Natural killer cell (primary cell): ENCODE measurements at regions not wholly inside any gene's neighbourhood (a gene's known extent, or its start where the extent isn't known, plus 50 kb on each side); places are given as distances from the start of the nearest gene placed in this dataset.

Source experiments
- ATAC-seq, 3 donors: fragments of 150-1000 bp in 2 of 3; fragments of 200-7000 bp in 1 of 3; cut with Tn5 transposase; 1 replicate in 1 of 3; 2 replicates in 2 of 3; pipeline ENCODE4 v1.10.0; 2021; ENCODE audit warnings: mild to moderate bottlenecking in 2 of 3, moderate library complexity in 2 of 3
- DNase-seq, 2 donors: peaks; one replicate each; pipeline versions ENCODE4 v3.0.0 to v3.0.0-alpha.2; 2013 to 2021; ENCODE audit warnings: mixed read lengths in 1 of 2
- H3K27ac ChIP-seq: one replicate; pipeline ENCODE4 v1.5.1; 2013; ENCODE audit warnings: mild to moderate bottlenecking, low read length
- H3K27me3 ChIP-seq: one replicate; pipeline ENCODE4 v1.6.1; 2013; ENCODE audit warnings: low read length; ENCODE audit not compliant: control insufficient read depth, insufficient read depth
- H3K36me3 ChIP-seq: one replicate; pipeline ENCODE4 v1.6.1; 2013; ENCODE audit warnings: low read length; ENCODE audit not compliant: control insufficient read depth, insufficient read depth
- H3K4me1 ChIP-seq: one replicate; pipeline ENCODE4 v1.6.1; 2013; ENCODE audit warnings: low read length; ENCODE audit not compliant: control insufficient read depth, insufficient read depth
- H3K4me3 ChIP-seq: one replicate; pipeline ENCODE4 v1.5.1; 2013; ENCODE audit warnings: low read length
- H3K9me3 ChIP-seq: one replicate; pipeline ENCODE4 v1.6.1; 2013; ENCODE audit warnings: low read length; ENCODE audit not compliant: control insufficient read depth, insufficient read depth
- H3K27ac Mint-ChIP-seq, 2 donors: one replicate each; pipeline ENCODE4 v1.8.0; 2022; ENCODE audit warnings: mild to moderate bottlenecking in 2 of 2, mixed read lengths in 2 of 2, moderate library complexity in 1 of 2
- H3K27me3 Mint-ChIP-seq, 2 donors: one replicate each; pipeline ENCODE4 v1.8.0; 2022; ENCODE audit warnings: low read depth in 2 of 2, mixed read lengths in 2 of 2
- H3K36me3 Mint-ChIP-seq: one replicate; pipeline ENCODE4 v1.8.0; 2022; ENCODE audit warnings: mixed read lengths
- H3K4me1 Mint-ChIP-seq, 2 donors: one replicate each; pipeline ENCODE4 v1.8.0; 2022; ENCODE audit warnings: mixed read lengths in 2 of 2
- H3K4me3 Mint-ChIP-seq: one replicate; pipeline ENCODE4 v1.8.0; 2022; ENCODE audit warnings: mild to moderate bottlenecking, moderate library complexity, mixed read lengths
- H3K9me3 Mint-ChIP-seq, 2 donors: one replicate each; pipeline ENCODE4 v1.8.0; 2022; ENCODE audit warnings: mixed read lengths in 2 of 2
- WGBS: methylation state at CpG from one replicate; pipeline ENCODE4 v1.1.7; 2013; ENCODE audit warnings: missing lambda C conversion rate; ENCODE audit not compliant: insufficient coverage; 5-methylcytosine and 5-hydroxymethylcytosine counted together
- intact Hi-C: fragments of 100-400 bp; cut with micrococcal nuclease; formaldehyde crosslinking; loops from one replicate; pipeline ENCODE4 v1.14.2; 2022
- TF ChIP-seq, protein P1 (sequence below): fragments of 200-600 bp; IDR thresholded peaks from one replicate; pipeline ENCODE4 v1.8.0; 2022; ENCODE audit warnings: antibody characterized with exemption

DNA sequence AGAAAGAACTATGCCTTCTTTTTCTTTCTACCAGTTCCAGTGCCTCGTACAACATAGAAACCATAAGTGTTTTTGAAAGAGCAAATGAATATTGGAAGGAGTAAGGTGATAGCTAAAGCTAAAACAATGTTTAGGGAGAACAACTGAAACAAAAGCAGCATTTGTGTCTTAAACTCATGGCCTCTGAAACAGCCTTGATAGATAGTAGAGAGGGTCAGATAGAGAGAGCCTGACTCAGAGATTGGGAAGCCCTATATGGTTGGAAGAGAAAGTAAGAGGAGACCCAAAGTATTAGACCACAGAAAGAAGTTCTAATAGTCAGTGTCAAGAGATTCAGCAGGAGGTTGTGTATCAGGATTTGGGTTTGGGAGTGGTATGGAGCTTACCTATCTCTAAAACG lies 79.6 kb upstream of the IFNG-AS1 start:
- H3K27me3 ChIP-seq = peaks cover 2% of the 10 kb centered on the region
- no peaks in the 10 kb centered on the region for H3K36me3 ChIP-seq
- no peaks in the 10 kb centered on the region for H3K9me3 ChIP-seq
- H3K4me3 ChIP-seq = no peak overlapping the region
- WGBS = 75% methylated on average over 2 of the region's 2 CpGs
- ATAC-seq (no peak), DNase-seq (no peak)
- no peak overlapping the region for H3K4me3 Mint-ChIP-seq
- TF ChIP-seq, protein P1, sequence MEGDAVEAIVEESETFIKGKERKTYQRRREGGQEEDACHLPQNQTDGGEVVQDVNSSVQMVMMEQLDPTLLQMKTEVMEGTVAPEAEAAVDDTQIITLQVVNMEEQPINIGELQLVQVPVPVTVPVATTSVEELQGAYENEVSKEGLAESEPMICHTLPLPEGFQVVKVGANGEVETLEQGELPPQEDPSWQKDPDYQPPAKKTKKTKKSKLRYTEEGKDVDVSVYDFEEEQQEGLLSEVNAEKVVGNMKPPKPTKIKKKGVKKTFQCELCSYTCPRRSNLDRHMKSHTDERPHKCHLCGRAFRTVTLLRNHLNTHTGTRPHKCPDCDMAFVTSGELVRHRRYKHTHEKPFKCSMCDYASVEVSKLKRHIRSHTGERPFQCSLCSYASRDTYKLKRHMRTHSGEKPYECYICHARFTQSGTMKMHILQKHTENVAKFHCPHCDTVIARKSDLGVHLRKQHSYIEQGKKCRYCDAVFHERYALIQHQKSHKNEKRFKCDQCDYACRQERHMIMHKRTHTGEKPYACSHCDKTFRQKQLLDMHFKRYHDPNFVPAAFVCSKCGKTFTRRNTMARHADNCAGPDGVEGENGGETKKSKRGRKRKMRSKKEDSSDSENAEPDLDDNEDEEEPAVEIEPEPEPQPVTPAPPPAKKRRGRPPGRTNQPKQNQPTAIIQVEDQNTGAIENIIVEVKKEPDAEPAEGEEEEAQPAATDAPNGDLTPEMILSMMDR = no peak
- H3K27ac ChIP-seq = no peak overlapping the region
- peaks cover 21 to 48% of the 10 kb centered on the region in 2 donors for H3K27me3 Mint-ChIP-seq
- H3K36me3 Mint-ChIP-seq = peaks cover 7% of the 10 kb centered on the region
- peaks cover 0 to 2% of the 10 kb centered on the region in 2 donors for H3K9me3 Mint-ChIP-seq
- no peaks in the 10 kb centered on the region for H3K4me1 ChIP-seq
- intact Hi-C loops = no loop called here
- no peak overlapping the region for H3K27ac Mint-ChIP-seq
- H3K4me1 Mint-ChIP-seq = no peaks in the 10 kb centered on the region

DNA sequence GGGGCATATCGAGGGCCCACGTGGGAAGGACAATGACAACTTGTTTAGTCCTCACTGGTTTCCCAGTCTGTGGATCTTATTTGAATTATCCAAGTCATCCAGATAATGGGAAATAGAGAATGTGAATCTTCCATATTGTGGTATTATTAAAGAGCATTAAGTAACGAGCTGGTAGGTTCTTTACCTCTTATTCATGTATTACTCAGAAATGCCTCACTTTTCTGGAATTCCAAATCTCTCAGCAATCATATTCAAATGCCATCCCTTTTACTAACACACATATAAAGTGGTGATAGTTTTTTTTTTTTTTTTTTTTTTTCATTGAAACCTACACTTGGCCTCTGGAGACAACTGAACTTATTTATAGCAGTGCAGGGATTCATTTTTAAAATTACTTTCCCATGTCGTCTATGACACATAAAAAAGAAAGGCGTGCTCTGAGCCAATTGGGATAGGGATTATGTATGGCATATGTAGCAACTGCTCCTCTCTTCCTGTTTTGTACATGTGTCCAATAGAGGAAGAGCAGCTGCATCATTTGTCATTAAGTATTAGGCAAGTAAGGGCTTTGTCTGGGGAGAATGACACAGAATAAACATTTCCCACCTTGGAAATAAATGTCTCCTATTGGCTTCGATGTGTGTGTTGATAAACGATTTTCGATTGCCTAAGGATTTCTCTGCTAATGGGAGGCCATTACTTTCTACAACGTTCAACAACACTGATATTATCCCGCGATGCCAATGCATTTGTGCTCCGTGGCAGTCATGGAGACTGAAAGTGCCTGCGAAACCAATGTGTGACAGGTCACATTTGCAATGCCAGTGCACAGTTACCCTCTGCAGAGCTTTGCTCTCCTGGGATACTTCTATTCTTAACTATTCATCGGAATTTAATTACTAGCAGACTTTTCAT lies 78.6 kb upstream of the IFNG-AS1 start:
- H3K4me1 Mint-ChIP-seq = no peaks in the 10 kb centered on the region
- peaks cover 21 to 48% of the 10 kb centered on the region in 2 donors for H3K27me3 Mint-ChIP-seq
- no peak overlapping the region for H3K4me3 Mint-ChIP-seq
- no peaks in the 10 kb centered on the region for H3K4me1 ChIP-seq
- peaks cover 7% of the 10 kb centered on the region for H3K36me3 Mint-ChIP-seq
- H3K27ac Mint-ChIP-seq = no peak overlapping the region
- no peak overlapping the region for H3K27ac ChIP-seq
- ATAC-seq (no peak), DNase-seq (no peak)
- no peak overlapping the region for H3K4me3 ChIP-seq
- WGBS = 84% methylated on average over 13 of the region's 14 CpGs
- H3K36me3 ChIP-seq = no peaks in the 10 kb centered on the region
- no peaks in the 10 kb centered on the region for H3K9me3 ChIP-seq
- H3K9me3 Mint-ChIP-seq = peaks cover 0 to 2% of the 10 kb centered on the region in 2 donors
- intact Hi-C loops = no loop called here
- TF ChIP-seq, protein P1 = no peak
- H3K27me3 ChIP-seq = peaks cover 2% of the 10 kb centered on the region

DNA sequence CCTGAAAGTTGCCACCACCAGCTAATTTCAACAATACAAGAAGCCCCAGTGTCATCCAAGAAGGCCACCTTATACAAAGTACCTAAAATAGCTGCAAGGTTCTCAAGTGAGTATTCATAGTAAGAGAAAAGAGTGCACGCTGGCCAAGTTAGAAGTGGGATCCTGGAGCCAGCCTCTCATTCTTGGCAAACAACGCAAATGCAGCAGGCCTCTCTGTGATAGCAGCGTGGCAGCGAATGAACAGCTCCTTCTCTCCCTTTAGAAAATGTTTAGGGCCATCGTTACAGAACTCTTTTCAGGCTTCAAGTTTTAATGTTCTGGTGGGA lies 78.0 kb upstream of the IFNG-AS1 start:
- H3K27me3 ChIP-seq = peaks cover 2% of the 10 kb centered on the region
- ATAC-seq (no peak), DNase-seq (no peak)
- Mint-ChIP-seq H3K9me3 (peaks cover 0 to 2% of the 10 kb centered on the region in 2 donors), H3K4me1 (no peaks in the 10 kb centered on the region), H3K27ac (no peak overlapping the region), H3K4me3 (no peak overlapping the region), H3K27me3 (peaks cover 22 to 49% of the 10 kb centered on the region in 2 donors), H3K36me3 (peaks cover 7% of the 10 kb centered on the region)
- no peak overlapping the region for H3K4me3 ChIP-seq
- intact Hi-C loops = no loop called here
- WGBS = 97% methylated on average over 4 of the region's 5 CpGs
- H3K36me3 ChIP-seq = no peaks in the 10 kb centered on the region
- no peaks in the 10 kb centered on the region for H3K9me3 ChIP-seq
- H3K27ac ChIP-seq = no peak overlapping the region
- no peaks in the 10 kb centered on the region for H3K4me1 ChIP-seq
- TF ChIP-seq, protein P1 = no peak

DNA sequence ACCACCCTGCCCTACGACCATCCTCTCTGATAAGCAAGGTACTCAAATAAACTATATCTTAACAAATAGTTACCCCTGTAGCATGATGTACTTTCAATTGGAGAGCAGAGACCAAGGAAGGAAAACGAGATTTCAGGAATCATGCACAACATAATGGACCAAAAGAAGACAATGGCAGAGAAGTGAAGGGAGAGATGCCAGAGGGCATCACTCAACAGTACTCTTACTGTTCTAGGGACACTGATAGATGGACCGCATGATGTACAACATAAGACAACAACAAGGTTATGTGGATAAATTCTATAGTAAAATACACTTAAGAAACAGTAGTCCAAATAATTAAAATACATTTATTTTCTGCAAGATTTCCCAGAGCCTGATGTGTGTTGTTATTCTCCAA lies 77.5 kb upstream of the IFNG-AS1 start:
- WGBS = 95% methylated on average over 3 of the region's 3 CpGs
- Mint-ChIP-seq H3K36me3 (peaks cover 7% of the 10 kb centered on the region), H3K4me1 (no peaks in the 10 kb centered on the region), H3K27me3 (peaks cover 25 to 55% of the 10 kb centered on the region in 2 donors), H3K4me3 (no peak overlapping the region), H3K9me3 (peaks cover 0 to 2% of the 10 kb centered on the region in 2 donors), H3K27ac (no peak overlapping the region)
- no peaks in the 10 kb centered on the region for H3K36me3 ChIP-seq
- H3K9me3 ChIP-seq = no peaks in the 10 kb centered on the region
- H3K27ac ChIP-seq = no peak overlapping the region
- TF ChIP-seq, protein P1 = no peak
- DNase-seq (no peak), ATAC-seq (no peak)
- intact Hi-C loops = no loop called here
- peaks cover 2% of the 10 kb centered on the region for H3K27me3 ChIP-seq
- no peaks in the 10 kb centered on the region for H3K4me1 ChIP-seq
- H3K4me3 ChIP-seq = no peak overlapping the region
